Mammary epithelial cell (primary cell): ENCODE measurements at regions not wholly inside any gene's neighbourhood (a gene's known extent, or its start where the extent isn't known, plus 50 kb on each side); places are given as distances from the start of the nearest gene placed in this dataset.

Experiments used
- CTCF ChIP-seq, 2 donors: IDR thresholded peaks in 1 of 2; conservative IDR thresholded peaks in 1 of 2; 2 replicates each; pipeline ENCODE4 v1.5.1; 2011 to 2012; ENCODE audit warnings: inconsistent platforms in 2 of 2, low read length in 2 of 2, mild to moderate bottlenecking in 2 of 2, control low read depth in 1 of 2, low read depth in 1 of 2; ENCODE audit not compliant: insufficient read depth in 1 of 2; ENCODE audit errors: extremely low read depth in 1 of 2
- EZH2 ChIP-seq: IDR thresholded peaks from 2 replicates; pipeline ENCODE4 v1.6.1; 2012; ENCODE audit warnings: low read length, inconsistent platforms, borderline replicate concordance

DNA sequence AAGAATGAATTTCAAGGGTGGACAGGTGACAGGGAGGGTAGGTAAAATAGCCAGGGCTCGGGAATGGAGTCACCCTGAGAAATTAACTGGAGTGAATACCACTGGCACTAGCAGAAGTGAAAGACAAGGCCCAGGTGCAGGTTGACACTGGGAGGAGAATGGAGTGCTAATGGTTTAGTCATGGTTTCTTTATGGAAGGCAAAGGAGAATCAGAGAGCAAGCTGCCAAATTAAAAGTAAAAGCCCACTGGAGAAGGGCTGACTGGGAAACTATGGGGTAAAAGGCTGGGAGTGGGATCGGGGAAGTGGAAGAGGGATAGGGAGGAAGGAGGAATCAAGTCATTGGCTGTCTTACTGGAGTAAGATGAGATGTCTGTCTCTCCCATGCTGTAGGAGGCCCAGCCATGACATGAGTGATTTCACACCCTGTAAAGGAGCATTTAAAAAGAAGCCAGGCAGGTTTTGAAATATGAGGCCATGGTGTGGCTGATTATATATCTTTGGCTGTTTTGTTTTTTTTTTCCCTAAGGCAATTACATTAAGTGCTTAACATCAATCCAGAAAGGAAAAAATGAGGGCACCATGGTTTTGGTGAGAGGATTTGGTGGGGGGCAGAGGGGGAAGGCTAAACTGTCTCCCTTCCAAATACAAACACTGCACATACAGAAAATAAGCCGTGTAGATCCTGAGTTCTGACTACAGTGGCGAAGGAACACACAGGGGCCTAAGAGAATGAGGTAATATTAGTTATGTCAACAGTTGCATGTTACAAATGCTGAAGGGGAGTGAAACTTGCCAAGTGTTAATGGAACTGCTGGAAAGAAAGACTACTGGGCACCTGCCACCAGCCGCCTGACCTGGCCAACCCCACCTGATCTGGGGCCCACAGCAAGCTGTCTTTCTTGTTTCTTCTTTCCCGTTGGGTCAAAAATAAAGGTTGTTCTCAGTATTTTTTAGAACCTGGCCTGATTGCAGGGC is 183.5 kb upstream of the TSC22D1 start:
- no peak for TF ChIP-seq CTCF (conservative IDR thresholded peaks at IDR 0.05 in 1 of 2, IDR thresholded peaks at IDR 0.05 in 1 of 2; ENCODE audit: extremely low read depth in 1 of 2, insufficient read depth in 1 of 2, low read depth in 1 of 2, low read length in 2 of 2)
- TF ChIP-seq EZH2: no peak
